HL-60 (cell line): ENCODE measurements at regions not wholly inside any gene's neighbourhood (a gene's known extent, or its start where the extent isn't known, plus 50 kb on each side); places are given as distances from the start of the nearest gene placed in this dataset.

Experiments used
- CTCF ChIP-seq: IDR thresholded peaks from one replicate; pipeline ENCODE4 v1.5.1; 2011; ENCODE audit warnings: low read length, control low read depth, inconsistent platforms; ENCODE audit not compliant: insufficient read depth
- POLR2AphosphoS5 ChIP-seq: IDR thresholded peaks from 2 replicates; pipeline ENCODE4 v1.6.1; 2012; ENCODE audit warnings: low read depth
- REST ChIP-seq: IDR thresholded peaks from 2 replicates; pipeline ENCODE4 v1.6.1; 2012; ENCODE audit warnings: low read depth; ENCODE audit not compliant: insufficient replicate concordance

- TF ChIP-seq CTCF (no peak), POLR2AphosphoS5 (no peak), REST (no peak)
These were observed 172.1 kb downstream of the BMP7 start for GRCh38 chr20:57094252-57094891.
